HG03095 (cell line): ENCODE measurements at regions not wholly inside any gene's neighbourhood (a gene's known extent, or its start where the extent isn't known, plus 50 kb on each side); places are given as distances from the start of the nearest gene placed in this dataset.
A peak's percentile ranks its signal among the peaks of the same experiment; 100 is the strongest.
"Not testable (repeated sequence)": the region's sequence is repeated elsewhere in the genome, so short reads cannot be mapped to it uniquely, and the experiment has no call there.

Experiments
- ATAC-seq: cut with Tn5 transposase; IDR thresholded peaks from one replicate; pipeline ENCODE4 v1.9.1; 2021; ENCODE audit warnings: moderate library complexity; ENCODE audit not compliant: unreplicated experiment

- no peak for ATAC-seq
Measured at GRCh38 chr16:75780669-75781068, 54.4 kb upstream of the CPHXL start.

GRCh38 chr16:75781683-75782343, 55.5 kb upstream of the CPHXL start:
- ATAC-seq: no peak

- no peak for ATAC-seq
Measured at GRCh38 chr16:75787440-75787839, 61.1 kb upstream of the CPHXL start.

- ATAC-seq: peak; percentile 65
Measured at GRCh38 chr16:75789237-75789636, 62.9 kb upstream of the CPHXL start.

- ATAC-seq: no peak
Measured at GRCh38 chr16:75792771-75793492, 66.6 kb upstream of the CPHXL start.

- no peak for ATAC-seq
Measured at GRCh38 chr16:75793641-75794040, 67.4 kb upstream of the CPHXL start.

- no peak for ATAC-seq
Measured at GRCh38 chr16:75794426-75794825, 68.1 kb upstream of the CPHXL start.

GRCh38 chr16:75798714-75799113, 72.4 kb upstream of the CPHXL start:
- ATAC-seq: no peak

GRCh38 chr16:75801307-75801706, 75.0 kb upstream of the CPHXL start:
- no peak for ATAC-seq

- no peak for ATAC-seq
Measured at GRCh38 chr16:75803753-75804152, 77.5 kb upstream of the CPHXL start.

GRCh38 chr16:75804368-75804767, 78.1 kb upstream of the CPHXL start:
- no peak for ATAC-seq

GRCh38 chr16:75805946-75806345, 79.7 kb upstream of the CPHXL start:
- no peak for ATAC-seq

GRCh38 chr16:75806487-75806886, 80.2 kb upstream of the CPHXL start:
- no peak for ATAC-seq

GRCh38 chr16:75810342-75810741, 84.1 kb upstream of the CPHXL start:
- no peak for ATAC-seq

- ATAC-seq: no peak
Measured at GRCh38 chr16:75811020-75811634, 84.8 kb upstream of the CPHXL start.

- no peak for ATAC-seq
Measured at GRCh38 chr16:75818491-75818890, 92.2 kb upstream of the CPHXL start.

- no peak for ATAC-seq
Measured at GRCh38 chr16:75820672-75821071, 94.4 kb upstream of the CPHXL start.

GRCh38 chr16:75821117-75821516, 94.8 kb upstream of the CPHXL start:
- ATAC-seq: no peak

- not testable (repeated sequence) for ATAC-seq
Measured at GRCh38 chr16:75825750-75826149, 99.5 kb upstream of the CPHXL start.

GRCh38 chr16:75827372-75828038, 101.2 kb upstream of the CPHXL start:
- not testable (repeated sequence) for ATAC-seq

GRCh38 chr16:75833385-75833784, 107.1 kb upstream of the CPHXL start:
- not testable (repeated sequence) for ATAC-seq
